GM18499 (cell line): ENCODE measurements at regions not wholly inside any gene's neighbourhood (a gene's known extent, or its start where the extent isn't known, plus 50 kb on each side); places are given as distances from the start of the nearest gene placed in this dataset.
"Not testable (repeated sequence)": the region's sequence is repeated elsewhere in the genome, so short reads cannot be mapped to it uniquely, and the experiment has no call there.

Experiments used
- ATAC-seq: cut with Tn5 transposase; IDR thresholded peaks from one replicate; pipeline ENCODE4 v1.9.1; 2021; ENCODE audit warnings: moderate number of reproducible peaks; ENCODE audit not compliant: insufficient read depth, unreplicated experiment

GRCh38 chr14:106365894-106366293 lies 839.5 kb downstream of the TMEM121 start:
- not testable (repeated sequence) for ATAC-seq

GRCh38 chr14:106366971-106367370 lies 840.6 kb downstream of the TMEM121 start:
- not testable (repeated sequence) for ATAC-seq

GRCh38 chr14:106369456-106369855 lies 843.1 kb downstream of the TMEM121 start:
- not testable (repeated sequence) for ATAC-seq

GRCh38 chr14:106372870-106373652 lies 846.7 kb downstream of the TMEM121 start:
- ATAC-seq: no peak

GRCh38 chr14:106373653-106374110 lies 847.3 kb downstream of the TMEM121 start:
- ATAC-seq: not testable (repeated sequence)

GRCh38 chr14:106377432-106377831 lies 851.0 kb downstream of the TMEM121 start:
- ATAC-seq: no peak

GRCh38 chr14:106378191-106378590 lies 851.8 kb downstream of the TMEM121 start:
- no peak for ATAC-seq

- ATAC-seq: no peak
Measured at GRCh38 chr14:106380740-106381139, 854.4 kb downstream of the TMEM121 start.

- ATAC-seq: not testable (repeated sequence)
Measured at GRCh38 chr14:106389186-106389585, 862.8 kb downstream of the TMEM121 start.

GRCh38 chr14:106390401-106390800 lies 864.0 kb downstream of the TMEM121 start:
- no peak for ATAC-seq

GRCh38 chr14:106390947-106391346 lies 864.6 kb downstream of the TMEM121 start:
- ATAC-seq: no peak

GRCh38 chr14:106393742-106394141 lies 867.4 kb downstream of the TMEM121 start:
- ATAC-seq: no peak

- no peak for ATAC-seq
Measured at GRCh38 chr14:106395456-106396050, 869.2 kb downstream of the TMEM121 start.

GRCh38 chr14:106396999-106397398 lies 870.6 kb downstream of the TMEM121 start:
- ATAC-seq: no peak

GRCh38 chr14:106398931-106399331 lies 872.5 kb downstream of the TMEM121 start:
- not testable (repeated sequence) for ATAC-seq

GRCh38 chr14:106401316-106401715 lies 874.9 kb downstream of the TMEM121 start:
- not testable (repeated sequence) for ATAC-seq

GRCh38 chr14:106410229-106410628 lies 883.8 kb downstream of the TMEM121 start:
- not testable (repeated sequence) for ATAC-seq

- no peak for ATAC-seq
Measured at GRCh38 chr14:106414464-106414863, 888.1 kb downstream of the TMEM121 start.

- ATAC-seq: no peak
Measured at GRCh38 chr14:106417224-106418049, 891.1 kb downstream of the TMEM121 start.

GRCh38 chr14:106419376-106419965 lies 893.1 kb downstream of the TMEM121 start:
- ATAC-seq: no peak
